Left ventricle myocardium inferior (tissue), 1 donor: ENCODE measurements at regions not wholly inside any gene's neighbourhood (a gene's known extent, or its start where the extent isn't known, plus 50 kb on each side); places are given as distances from the start of the nearest gene placed in this dataset.

ENCODE experiments used
- DNase-seq: peaks from one replicate; pipeline ENCODE4 v3.0.0-alpha.2; 2020
- H3K27ac ChIP-seq: fragments of 200-600 bp; replicated peaks from 2 replicates; pipeline ENCODE4 v1.8.0; 2021
- H3K27me3 ChIP-seq: fragments of 200-600 bp; 2 replicates; pipeline ENCODE4 v1.8.0; 2021; ENCODE audit warnings: low read depth
- H3K36me3 ChIP-seq: fragments of 200-600 bp; 2 replicates; pipeline ENCODE4 v1.8.0; 2021
- H3K4me1 ChIP-seq: fragments of 200-600 bp; 2 replicates; pipeline ENCODE4 v1.8.0; 2021
- H3K4me3 ChIP-seq: fragments of 200-600 bp; 2 replicates; pipeline ENCODE4 v1.8.0; 2021; ENCODE audit warnings: mild to moderate bottlenecking, moderate library complexity
- H3K9me3 ChIP-seq: fragments of 200-600 bp; replicated peaks from 2 replicates; pipeline ENCODE4 v1.8.0; 2021
- CTCF ChIP-seq: fragments of 200-600 bp; IDR thresholded peaks from 2 replicates; pipeline ENCODE4 v1.8.0; 2021; ENCODE audit warnings: antibody characterized with exemption, mild to moderate bottlenecking, borderline replicate concordance
- intact Hi-C: fragments of 100-400 bp; cut with micrococcal nuclease; formaldehyde crosslinking; loops from one replicate; pipeline ENCODE4 v1.11.0; 2022
- donor health status: DM: no; HTN: yes; CAD: no; lungs with severe emphysema.

DNA sequence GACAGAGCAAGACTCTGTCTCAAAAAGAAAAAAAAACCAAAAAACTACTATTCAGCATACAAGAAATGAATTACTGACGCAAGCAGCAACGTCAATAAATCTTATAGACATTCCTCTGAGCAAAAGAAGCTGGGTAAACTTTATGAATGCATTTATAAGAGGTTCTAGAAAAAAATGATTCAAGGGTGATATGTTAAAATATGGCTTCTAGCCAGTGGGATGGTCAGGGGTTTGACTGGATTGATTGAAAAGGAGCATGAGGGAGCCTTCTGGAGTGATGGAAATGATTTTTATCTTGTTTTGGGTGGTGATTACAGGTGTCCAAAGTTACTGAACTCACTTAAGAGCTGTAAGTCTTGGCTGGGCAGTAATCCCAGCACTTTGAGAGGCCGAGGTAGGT, 64.9 kb upstream of the SALL4 start:
- intact Hi-C loops, result no loop called here
- Histone ChIP-seq H3K27ac (no peak overlapping the region), H3K9me3 (no peaks in the 10 kb centered on the region), H3K27me3 (peaks cover 44% of the 10 kb centered on the region), H3K4me3 (no peak overlapping the region), H3K36me3 (no peaks in the 10 kb centered on the region), H3K4me1 (no peaks in the 10 kb centered on the region)
- no peak for TF ChIP-seq CTCF
- DNase-seq, result no peak

DNA sequence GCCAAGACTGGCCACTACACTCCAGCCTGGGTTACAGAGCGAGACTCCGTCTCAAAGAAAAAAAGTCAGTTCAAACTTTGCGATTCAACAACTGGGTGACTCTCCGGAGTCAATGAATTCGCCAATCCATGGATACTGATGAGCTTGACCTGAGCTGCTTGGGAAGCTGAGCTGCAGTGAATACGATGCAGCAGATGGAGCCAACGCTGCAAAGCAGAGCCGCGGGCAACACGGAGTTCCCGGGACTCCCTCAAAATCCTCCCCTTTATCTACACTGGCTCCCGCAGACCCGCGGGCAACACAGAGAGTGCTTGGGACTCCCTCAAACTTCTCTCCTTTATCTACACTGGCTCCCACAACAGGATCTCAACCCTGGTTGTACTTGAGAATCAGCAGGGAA, 62.6 kb upstream of the SALL4 start:
- H3K36me3 ChIP-seq, result no peaks in the 10 kb centered on the region
- no peak for TF ChIP-seq CTCF
- H3K27me3 ChIP-seq, result peaks cover 53% of the 10 kb centered on the region
- H3K9me3 ChIP-seq, result no peaks in the 10 kb centered on the region
- no peak overlapping the region for H3K4me3 ChIP-seq
- intact Hi-C loops, result no loop called here
- no peak for DNase-seq
- no peak overlapping the region for H3K27ac ChIP-seq
- no peaks in the 10 kb centered on the region for H3K4me1 ChIP-seq

- H3K36me3 ChIP-seq, result no peaks in the 10 kb centered on the region
- no peak for TF ChIP-seq CTCF
- intact Hi-C loops, result no loop called here
- no peaks in the 10 kb centered on the region for H3K9me3 ChIP-seq
- H3K4me3 ChIP-seq, result no peak overlapping the region
- no peaks in the 10 kb centered on the region for H3K4me1 ChIP-seq
- H3K27me3 ChIP-seq, result peaks cover 63% of the 10 kb centered on the region
- H3K27ac ChIP-seq, result no peak overlapping the region
- DNase-seq, result no peak
Measured at GRCh38 chr20:51862796-51863195, 60.5 kb upstream of the SALL4 start.

GRCh38 chr20:51861726-51862466, 59.6 kb upstream of the SALL4 start:
- Histone ChIP-seq H3K27me3 (peaks cover 68% of the 10 kb centered on the region), H3K9me3 (no peaks in the 10 kb centered on the region), H3K27ac (no peak overlapping the region), H3K4me1 (no peaks in the 10 kb centered on the region), H3K36me3 (no peaks in the 10 kb centered on the region), H3K4me3 (no peak overlapping the region)
- no peak for DNase-seq
- no peak for TF ChIP-seq CTCF
- intact Hi-C loops, result no loop called here

GRCh38 chr20:51860111-51860882, 58.0 kb upstream of the SALL4 start:
- intact Hi-C loops, result no loop called here
- TF ChIP-seq CTCF, result no peak
- no peaks in the 10 kb centered on the region for H3K9me3 ChIP-seq
- H3K27ac ChIP-seq, result no peak overlapping the region
- DNase-seq, result no peak
- H3K36me3 ChIP-seq, result no peaks in the 10 kb centered on the region
- no peak overlapping the region for H3K4me3 ChIP-seq
- H3K4me1 ChIP-seq, result no peaks in the 10 kb centered on the region
- peaks cover 68% of the 10 kb centered on the region for H3K27me3 ChIP-seq
